HEK293 (cell line): ENCODE measurements at regions not wholly inside any gene's neighbourhood (a gene's known extent, or its start where the extent isn't known, plus 50 kb on each side); places are given as distances from the start of the nearest gene placed in this dataset.

Source experiments
- CTCF ChIA-PET: fragments of 350-600 bp; formaldehyde crosslinking; extraction: SDS; loops from one replicate; lab custom pipeline; 2021; ENCODE audit warnings: antibody characterized with exemption; lab: Yijun Ruan, JAX
- POLR2A ChIA-PET: fragments of 300-600 bp; formaldehyde crosslinking; extraction: SDS; loops from one replicate; lab custom pipeline; 2020; ENCODE audit warnings: antibody characterized with exemption, inconsistent platforms; lab: Yijun Ruan, JAX
- H3K27ac ChIP-seq: fragments of 200-500 bp; sonication (Bioruptor generic); 2 replicates; pipeline ENCODE4 v1.5.1; 2014; ENCODE audit warnings: low read depth, low read length, control low read depth, inconsistent platforms; ENCODE audit errors: extremely low read depth
- H3K36me3 ChIP-seq, 2 experiments: fragments of 200-500 bp in 1 of 2; sonication (Bioruptor generic) in 1 of 2; 1 replicate in 1 of 2; 2 replicates in 1 of 2; pipeline ENCODE4 v1.5.1; 2014 to 2017; ENCODE audit warnings: inconsistent platforms in 2 of 2, low read length in 2 of 2; ENCODE audit not compliant: control insufficient read depth in 2 of 2, insufficient read depth in 1 of 2
- H3K4me1 ChIP-seq: fragments of 200-500 bp; sonication (Bioruptor generic); 2 replicates; pipeline ENCODE4 v1.5.1; 2014; ENCODE audit warnings: mild to moderate bottlenecking, low read length, inconsistent platforms; ENCODE audit not compliant: control insufficient read depth, insufficient read depth
- H3K4me3 ChIP-seq: 2 replicates; pipeline ENCODE4 v1.5.1; 2011; ENCODE audit warnings: low read depth, mild to moderate bottlenecking, control low read depth, low read length, moderate library complexity
- H3K9me3 ChIP-seq: fragments of 200-500 bp; sonication (Bioruptor generic); 2 replicates; pipeline ENCODE4 v1.5.1; 2014; ENCODE audit warnings: low read depth, low read length, inconsistent platforms; ENCODE audit not compliant: control insufficient read depth, insufficient read depth
- GLI2 ChIP-seq: fragments of 450-650 bp; formaldehyde crosslinking; IDR thresholded peaks from 2 replicates; pipeline ENCODE4; 2017; ENCODE audit warnings: missing biosample characterization, missing genetic modification characterization, low read depth, borderline replicate concordance
- KLF16 ChIP-seq: fragments of 450-650 bp; formaldehyde crosslinking; IDR thresholded peaks from 2 replicates; pipeline ENCODE4 v1.5.1; 2017; ENCODE audit warnings: missing biosample characterization, missing genetic modification characterization
- KLF8 ChIP-seq: fragments of 450-650 bp; formaldehyde crosslinking; IDR thresholded peaks from 2 replicates; pipeline ENCODE4 v1.5.1; 2016; ENCODE audit warnings: missing biosample characterization, missing genetic modification characterization
- SCRT2 ChIP-seq: fragments of 450-650 bp; formaldehyde crosslinking; IDR thresholded peaks from 2 replicates; pipeline ENCODE4 v1.5.1; 2016; ENCODE audit warnings: missing biosample characterization, missing genetic modification characterization
- SETDB1 ChIP-seq: IDR thresholded peaks from one replicate; pipeline ENCODE4 v1.6.1; 2017; ENCODE audit warnings: mild to moderate bottlenecking, low read length, moderate library complexity, mixed read lengths; ENCODE audit not compliant: insufficient read length
- SP2 ChIP-seq: fragments of 450-650 bp; formaldehyde crosslinking; IDR thresholded peaks from 2 replicates; pipeline ENCODE4 v1.5.1; 2016; ENCODE audit warnings: missing biosample characterization, missing genetic modification characterization
- WT1 ChIP-seq: fragments of 450-650 bp; formaldehyde crosslinking; IDR thresholded peaks from 2 replicates; pipeline ENCODE4 v1.5.1; 2016; ENCODE audit warnings: missing biosample characterization, missing genetic modification characterization
- YY2 ChIP-seq: fragments of 450-650 bp; formaldehyde crosslinking; IDR thresholded peaks from 2 replicates; pipeline ENCODE4 v1.5.1; 2016; ENCODE audit warnings: missing biosample characterization, missing genetic modification characterization
- ZNF10 ChIP-seq: fragments of 450-650 bp; formaldehyde crosslinking; IDR thresholded peaks from 2 replicates; pipeline ENCODE4 v1.5.1; 2017; ENCODE audit warnings: missing biosample characterization, missing genetic modification characterization
- ZNF112 ChIP-seq: fragments of 450-650 bp; formaldehyde crosslinking; IDR thresholded peaks from 2 replicates; pipeline ENCODE4 v1.5.0; 2017; ENCODE audit warnings: missing biosample characterization, missing genetic modification characterization
- ZNF132 ChIP-seq: fragments of 450-650 bp; formaldehyde crosslinking; IDR thresholded peaks from 2 replicates; pipeline ENCODE4 v1.5.1; 2017; ENCODE audit warnings: missing biosample characterization, missing genetic modification characterization, borderline replicate concordance
- ZNF140 ChIP-seq: fragments of 450-650 bp; formaldehyde crosslinking; IDR thresholded peaks from 2 replicates; pipeline ENCODE4 v1.5.1; 2016; ENCODE audit warnings: missing biosample characterization, missing genetic modification characterization
- ZNF24 ChIP-seq: fragments of 450-650 bp; formaldehyde crosslinking; IDR thresholded peaks from 2 replicates; pipeline ENCODE4 v1.5.1; 2016; ENCODE audit warnings: missing biosample characterization, missing genetic modification characterization
- ZNF366 ChIP-seq: fragments of 450-650 bp; formaldehyde crosslinking; conservative IDR thresholded peaks from 2 replicates; pipeline ENCODE4 v1.5.1; 2016; ENCODE audit warnings: missing biosample characterization, missing genetic modification characterization
- ZNF423 ChIP-seq: fragments of 450-650 bp; formaldehyde crosslinking; IDR thresholded peaks from 2 replicates; pipeline ENCODE4 v1.5.1; 2016; ENCODE audit warnings: missing biosample characterization, missing genetic modification characterization
- ZNF426 ChIP-seq: fragments of 450-650 bp; formaldehyde crosslinking; IDR thresholded peaks from 2 replicates; pipeline ENCODE4 v1.5.1; 2017; ENCODE audit warnings: missing biosample characterization, missing genetic modification characterization, mild to moderate bottlenecking, inconsistent platforms, moderate library complexity
- ZNF433 ChIP-seq: fragments of 450-650 bp; formaldehyde crosslinking; IDR thresholded peaks from 2 replicates; pipeline ENCODE4 v1.5.1; 2016; ENCODE audit warnings: missing biosample characterization, missing genetic modification characterization, low read depth
- ZNF549 ChIP-seq: fragments of 450-650 bp; IDR thresholded peaks from 2 replicates; pipeline ENCODE4 v1.5.1; 2018; ENCODE audit warnings: missing biosample characterization, missing genetic modification characterization, mild to moderate bottlenecking, inconsistent platforms, moderate library complexity
- ZNF658 ChIP-seq: fragments of 450-650 bp; formaldehyde crosslinking; IDR thresholded peaks from 2 replicates; pipeline ENCODE4; 2016; ENCODE audit warnings: missing biosample characterization, missing genetic modification characterization
- ZNF660 ChIP-seq: fragments of 450-650 bp; IDR thresholded peaks from 2 replicates; pipeline ENCODE4 v1.5.1; 2018; ENCODE audit warnings: missing biosample characterization, mild to moderate bottlenecking, missing genetic modification characterization
- ZNF670 ChIP-seq: fragments of 450-650 bp; formaldehyde crosslinking; IDR thresholded peaks from 2 replicates; pipeline ENCODE4 v1.5.1; 2016; ENCODE audit warnings: missing biosample characterization, missing genetic modification characterization, low read depth
- ZNF843 ChIP-seq: fragments of 450-650 bp; formaldehyde crosslinking; IDR thresholded peaks from 2 replicates; pipeline ENCODE4 v1.5.1; 2016; ENCODE audit warnings: missing biosample characterization, missing genetic modification characterization
- ZXDB ChIP-seq: fragments of 450-650 bp; formaldehyde crosslinking; IDR thresholded peaks from 2 replicates; pipeline ENCODE4 v1.5.1; 2016; ENCODE audit warnings: missing biosample characterization, missing genetic modification characterization
- TF ChIP-seq, protein P1 (sequence below): fragments of 450-650 bp; formaldehyde crosslinking; IDR thresholded peaks from 2 replicates; pipeline ENCODE4 v1.5.0; 2017; ENCODE audit warnings: missing biosample characterization, missing genetic modification characterization, borderline replicate concordance
- TF ChIP-seq, protein P2 (sequence below): fragments of 450-650 bp; formaldehyde crosslinking; IDR thresholded peaks from 2 replicates; pipeline ENCODE4; 2016; ENCODE audit warnings: missing biosample characterization, missing genetic modification characterization
- TF ChIP-seq, protein P3 (sequence below): fragments of 450-650 bp; formaldehyde crosslinking; IDR thresholded peaks from 2 replicates; pipeline ENCODE4 v1.5.1; 2017; ENCODE audit warnings: missing biosample characterization, missing genetic modification characterization

DNA sequence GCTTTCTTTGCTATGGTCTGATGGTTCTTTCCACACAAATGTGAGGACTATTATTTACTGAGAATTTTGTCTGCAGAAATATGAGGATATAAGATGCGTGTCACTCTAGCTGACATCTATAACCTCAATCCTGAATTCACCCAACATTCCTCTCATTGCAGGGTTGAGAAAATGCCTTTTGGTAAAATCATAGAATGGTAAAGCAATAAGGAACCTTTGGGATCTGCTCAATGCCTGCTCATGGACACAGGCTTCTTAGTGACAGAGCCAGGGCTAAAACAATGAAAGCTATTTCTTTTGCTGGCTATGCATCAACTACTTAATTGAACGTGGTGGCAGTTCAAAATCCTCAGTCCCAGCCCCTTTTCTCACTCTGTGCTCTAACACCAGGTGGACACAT lies 199.6 kb downstream of the GAS1 start:
- Histone ChIP-seq H3K36me3 (no peaks in the 10 kb centered on the region), H3K4me1 (no peaks in the 10 kb centered on the region), H3K9me3 (no peaks in the 10 kb centered on the region), H3K4me3 (no peak overlapping the region), H3K27ac (no peak overlapping the region)
- CTCF ChIA-PET, result interaction anchor here (1.5 kb wide), 1 partner anchor 9 kb away, joined by 3 read pairs; no protein-coding TSS in a partner anchor
- no peak for TF ChIP-seq ZNF112 (tag by site-specific recombination)
- no peak for TF ChIP-seq ZNF423 (tag by site-specific recombination)
- no peak for TF ChIP-seq WT1 (tag by site-specific recombination)
- no peak for TF ChIP-seq SCRT2 (tag by site-specific recombination)
- TF ChIP-seq, protein P1, sequence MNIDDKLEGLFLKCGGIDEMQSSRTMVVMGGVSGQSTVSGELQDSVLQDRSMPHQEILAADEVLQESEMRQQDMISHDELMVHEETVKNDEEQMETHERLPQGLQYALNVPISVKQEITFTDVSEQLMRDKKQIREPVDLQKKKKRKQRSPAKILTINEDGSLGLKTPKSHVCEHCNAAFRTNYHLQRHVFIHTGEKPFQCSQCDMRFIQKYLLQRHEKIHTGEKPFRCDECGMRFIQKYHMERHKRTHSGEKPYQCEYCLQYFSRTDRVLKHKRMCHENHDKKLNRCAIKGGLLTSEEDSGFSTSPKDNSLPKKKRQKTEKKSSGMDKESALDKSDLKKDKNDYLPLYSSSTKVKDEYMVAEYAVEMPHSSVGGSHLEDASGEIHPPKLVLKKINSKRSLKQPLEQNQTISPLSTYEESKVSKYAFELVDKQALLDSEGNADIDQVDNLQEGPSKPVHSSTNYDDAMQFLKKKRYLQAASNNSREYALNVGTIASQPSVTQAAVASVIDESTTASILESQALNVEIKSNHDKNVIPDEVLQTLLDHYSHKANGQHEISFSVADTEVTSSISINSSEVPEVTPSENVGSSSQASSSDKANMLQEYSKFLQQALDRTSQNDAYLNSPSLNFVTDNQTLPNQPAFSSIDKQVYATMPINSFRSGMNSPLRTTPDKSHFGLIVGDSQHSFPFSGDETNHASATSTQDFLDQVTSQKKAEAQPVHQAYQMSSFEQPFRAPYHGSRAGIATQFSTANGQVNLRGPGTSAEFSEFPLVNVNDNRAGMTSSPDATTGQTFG (tag by site-specific recombination), result no peak
- no peak for TF ChIP-seq SETDB1
- no peak for TF ChIP-seq ZNF670 (tag by site-specific recombination)
- TF ChIP-seq, protein P2, sequence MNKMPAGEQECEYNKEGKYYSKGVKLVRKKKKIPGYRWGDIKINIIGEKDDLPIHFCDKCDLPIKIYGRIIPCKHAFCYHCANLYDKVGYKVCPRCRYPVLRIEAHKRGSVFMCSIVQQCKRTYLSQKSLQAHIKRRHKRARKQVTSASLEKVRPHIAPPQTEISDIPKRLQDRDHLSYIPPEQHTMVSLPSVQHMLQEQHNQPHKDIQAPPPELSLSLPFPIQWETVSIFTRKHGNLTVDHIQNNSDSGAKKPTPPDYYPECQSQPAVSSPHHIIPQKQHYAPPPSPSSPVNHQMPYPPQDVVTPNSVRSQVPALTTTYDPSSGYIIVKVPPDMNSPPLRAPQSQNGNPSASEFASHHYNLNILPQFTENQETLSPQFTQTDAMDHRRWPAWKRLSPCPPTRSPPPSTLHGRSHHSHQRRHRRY (tag by site-specific recombination), result no peak
- TF ChIP-seq ZNF433 (tag by site-specific recombination), result no peak
- no peak for TF ChIP-seq ZNF140 (tag by site-specific recombination)
- no peak for TF ChIP-seq ZNF549
- TF ChIP-seq KLF16 (tag by site-specific recombination), result no peak
- TF ChIP-seq ZNF658, result no peak
- no peak for TF ChIP-seq ZNF10 (tag by site-specific recombination)
- POLR2A ChIA-PET, result no interaction called here

DNA sequence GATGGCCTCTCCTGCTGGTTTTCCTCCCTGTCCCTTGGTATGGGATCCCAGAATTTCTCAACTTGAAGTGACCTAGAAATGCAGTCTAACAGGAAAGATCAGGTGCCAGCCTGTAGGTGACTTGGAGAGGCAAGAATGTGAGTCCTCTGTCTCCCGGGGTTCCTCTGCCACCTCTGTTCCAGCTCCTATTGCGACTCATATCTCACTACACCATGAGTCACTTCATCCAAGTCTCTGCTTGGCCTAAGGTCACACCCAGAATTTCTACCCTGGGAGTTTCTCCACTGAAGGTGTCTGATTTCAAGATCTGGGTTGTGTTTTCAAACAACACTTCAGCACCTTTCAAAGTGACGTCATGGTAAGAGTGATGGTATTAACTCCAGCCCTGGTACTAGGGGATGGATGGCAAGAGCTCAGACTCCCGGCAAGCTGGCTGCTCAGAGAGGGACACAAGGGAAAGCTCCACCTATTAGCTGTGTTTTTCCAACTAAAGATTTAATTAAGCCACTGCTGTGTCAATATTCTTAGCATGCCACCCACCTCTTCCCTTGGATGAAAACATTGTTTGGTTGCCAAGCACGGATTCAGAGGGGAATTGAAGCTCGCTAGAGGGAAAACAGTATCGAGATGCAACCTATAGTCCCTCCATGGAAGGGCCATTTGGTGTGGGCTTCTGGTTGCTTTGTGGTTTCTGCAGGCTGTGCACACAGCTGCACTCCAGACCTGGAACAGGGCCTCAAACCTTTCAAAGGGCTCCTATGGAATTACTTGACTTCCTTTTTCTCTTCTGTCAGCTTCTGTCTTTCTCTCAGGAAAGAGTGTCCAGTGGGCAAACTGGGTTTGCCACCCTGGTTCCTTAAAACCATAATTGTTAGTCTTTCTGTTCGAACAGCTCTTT lies 205.7 kb downstream of the GAS1 start:
- Histone ChIP-seq H3K4me1 (peaks cover 9% of the 10 kb centered on the region), H3K27ac (peak overlapping the region; percentile 35; the same call in 1 of the 2 replicates), H3K4me3 (no peak overlapping the region), H3K36me3 (no peaks in the 10 kb centered on the region), H3K9me3 (no peaks in the 10 kb centered on the region)
- ChIA-PET CTCF (no interaction called here), POLR2A (interaction anchor here (1.2 kb wide), 1 partner anchor 10 kb away, joined by 3 read pairs; no protein-coding TSS in a partner anchor)
- TF ChIP-seq YY2 (no peak), ZNF24 (tag by site-specific recombination) (peak; percentile 94; the same call in 1 of the 2 replicates), ZNF366 (tag by site-specific recombination) (peak; percentile 73), ZXDB (tag by site-specific recombination) (peak; percentile 82), ZNF660 (peak; percentile 92), ZNF426 (tag by site-specific recombination) (no peak), GLI2 (tag by site-specific recombination) (peak; percentile 94), SP2 (tag by site-specific recombination) (peak; percentile 21; the same call in 1 of the 2 replicates), KLF8 (tag by site-specific recombination) (peak; percentile 93), ZNF132 (no peak), ZNF843 (tag by site-specific recombination) (peak; percentile 97)
- TF ChIP-seq, protein P3, sequence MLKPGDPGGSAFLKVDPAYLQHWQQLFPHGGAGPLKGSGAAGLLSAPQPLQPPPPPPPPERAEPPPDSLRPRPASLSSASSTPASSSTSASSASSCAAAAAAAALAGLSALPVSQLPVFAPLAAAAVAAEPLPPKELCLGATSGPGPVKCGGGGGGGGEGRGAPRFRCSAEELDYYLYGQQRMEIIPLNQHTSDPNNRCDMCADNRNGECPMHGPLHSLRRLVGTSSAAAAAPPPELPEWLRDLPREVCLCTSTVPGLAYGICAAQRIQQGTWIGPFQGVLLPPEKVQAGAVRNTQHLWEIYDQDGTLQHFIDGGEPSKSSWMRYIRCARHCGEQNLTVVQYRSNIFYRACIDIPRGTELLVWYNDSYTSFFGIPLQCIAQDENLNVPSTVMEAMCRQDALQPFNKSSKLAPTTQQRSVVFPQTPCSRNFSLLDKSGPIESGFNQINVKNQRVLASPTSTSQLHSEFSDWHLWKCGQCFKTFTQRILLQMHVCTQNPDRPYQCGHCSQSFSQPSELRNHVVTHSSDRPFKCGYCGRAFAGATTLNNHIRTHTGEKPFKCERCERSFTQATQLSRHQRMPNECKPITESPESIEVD (tag by site-specific recombination), result peak; percentile 80
